ENCODE measurements at regions not wholly inside any gene's neighbourhood (a gene's known extent, or its start where the extent isn't known, plus 50 kb on each side); places are given as distances from the start of the nearest gene placed in this dataset.
"Not testable (repeated sequence)": the region's sequence is repeated elsewhere in the genome, so short reads cannot be mapped to it uniquely, and the experiment has no call there.

DNA sequence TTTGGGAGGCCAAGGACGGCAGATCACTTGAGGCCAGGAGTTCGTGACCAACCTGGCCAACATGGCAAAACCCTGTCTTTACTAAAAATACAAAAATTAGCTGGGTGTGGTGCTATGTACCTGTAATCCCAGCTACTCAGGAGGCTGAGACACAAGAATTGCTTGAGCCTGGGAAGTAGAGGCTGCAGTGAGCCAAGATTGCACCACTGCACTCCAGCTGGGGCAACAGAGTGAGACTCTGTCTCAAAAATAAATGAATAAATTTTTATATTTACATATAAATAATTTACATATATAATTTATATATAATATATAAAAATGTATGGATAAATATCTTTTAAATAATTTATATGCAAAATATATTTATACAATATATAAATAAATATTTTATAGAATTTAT lies 263.3 kb downstream of the TPBG start:
- H3K27ac ChIP-seq (ENCODE audit: low read depth, low read length); H3K36me3 Mint-ChIP-seq; DNase-seq; intact Hi-C loops (cut with micrococcal nuclease); ATAC-seq; CTCF ChIA-PET; H3K4me1 Mint-ChIP-seq; POLR2A ChIA-PET; H3K27ac Mint-ChIP-seq; H3K4me3 ChIP-seq (ENCODE audit: low read length); H3K27me3 ChIP-seq (ENCODE audit: control insufficient read depth in 2 of 2, insufficient read depth in 2 of 2, low read length in 2 of 2); H3K36me3 ChIP-seq (ENCODE audit: control insufficient read depth in 2 of 3, insufficient read depth in 3 of 3, low read length in 3 of 3); H3K9me3 ChIP-seq (ENCODE audit: control insufficient read depth in 2 of 3, low read length in 3 of 3); H3K4me1 ChIP-seq (ENCODE audit: control insufficient read depth in 2 of 2, insufficient read depth in 2 of 2, low read length in 2 of 2); H3K4me3 Mint-ChIP-seq: not testable (repeated sequence)
- peaks cover 0 to 11% (median 0%) of the 10 kb centered on the region in 5 donors for H3K27me3 Mint-ChIP-seq
- peaks cover 0 to 14% (median 4%) of the 10 kb centered on the region in 11 donors for H3K9me3 Mint-ChIP-seq

DNA sequence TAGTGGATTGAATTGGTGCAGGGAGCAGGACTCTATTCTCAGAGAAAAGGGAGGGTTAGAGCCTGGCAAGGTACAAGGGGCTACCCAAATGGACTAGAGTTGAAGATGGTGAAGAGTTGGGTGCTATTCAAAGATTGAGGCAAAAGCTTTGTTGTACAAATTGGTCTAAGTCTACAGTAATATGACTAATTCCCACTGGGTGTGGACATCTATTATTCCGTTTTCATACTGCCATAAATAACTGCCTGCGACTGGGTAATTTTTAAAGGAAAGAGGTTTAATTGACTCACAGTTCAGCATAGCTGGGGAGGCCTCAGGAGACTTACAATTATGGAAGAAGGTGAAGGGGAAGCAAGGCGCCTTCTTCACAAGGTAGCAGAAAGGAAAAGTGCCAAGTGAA lies 266.3 kb downstream of the TPBG start:
- H3K4me3 ChIP-seq (ENCODE audit: low read length): no peak overlapping the region
- no peak overlapping the region for H3K27ac ChIP-seq (ENCODE audit: low read depth, low read length)
- H3K9me3 ChIP-seq (ENCODE audit: control insufficient read depth in 2 of 3, low read length in 3 of 3): no peaks in the 10 kb centered on the region
- ChIA-PET CTCF (no interaction called here), POLR2A (no interaction called here)
- Mint-ChIP-seq H3K27ac (no peak overlapping the region), H3K4me1 (no peaks in the 10 kb centered on the region), H3K4me3 (no peak overlapping the region), H3K36me3 (no peaks in the 10 kb centered on the region), H3K9me3 (peaks cover 0 to 10% (median 3%) of the 10 kb centered on the region in 11 donors), H3K27me3 (peaks cover 0 to 15% (median 0%) of the 10 kb centered on the region in 5 donors)
- no peak for DNase-seq
- ATAC-seq: no peak
- no peaks in the 10 kb centered on the region for H3K27me3 ChIP-seq (ENCODE audit: control insufficient read depth in 2 of 2, insufficient read depth in 2 of 2, low read length in 2 of 2)
- no peaks in the 10 kb centered on the region for H3K36me3 ChIP-seq (ENCODE audit: control insufficient read depth in 2 of 3, insufficient read depth in 3 of 3, low read length in 3 of 3)
- intact Hi-C loops (cut with micrococcal nuclease): no loop called here
- H3K4me1 ChIP-seq (ENCODE audit: control insufficient read depth in 2 of 2, insufficient read depth in 2 of 2, low read length in 2 of 2): no peaks in the 10 kb centered on the region

DNA sequence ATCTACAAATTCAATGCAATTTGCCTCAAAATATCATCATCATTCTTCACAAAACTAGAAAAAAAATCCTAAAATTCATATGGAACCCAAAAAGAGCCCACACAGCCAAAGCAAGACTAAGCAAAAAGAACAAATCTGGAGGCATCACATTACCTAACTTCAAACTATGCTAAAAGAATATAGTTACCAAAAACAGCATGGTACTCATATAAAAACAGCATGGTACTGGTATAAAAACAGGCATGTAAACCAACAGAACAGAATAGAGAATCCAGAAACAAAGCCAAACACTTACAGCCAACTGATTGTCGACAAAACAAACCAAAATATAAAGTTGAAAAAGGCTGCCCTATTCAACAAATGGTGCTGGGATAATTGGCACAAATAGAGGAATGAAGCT lies 278.1 kb downstream of the TPBG start:
- H3K4me3 Mint-ChIP-seq: no peak overlapping the region
- no peaks in the 10 kb centered on the region for H3K4me1 Mint-ChIP-seq
- H3K36me3 Mint-ChIP-seq: no peaks in the 10 kb centered on the region
- H3K36me3 ChIP-seq (ENCODE audit: control insufficient read depth in 2 of 3, insufficient read depth in 3 of 3, low read length in 3 of 3): no peaks in the 10 kb centered on the region
- POLR2A ChIA-PET: no interaction called here
- CTCF ChIA-PET: no interaction called here
- H3K27me3 ChIP-seq (ENCODE audit: control insufficient read depth in 2 of 2, insufficient read depth in 2 of 2, low read length in 2 of 2): no peaks in the 10 kb centered on the region
- H3K4me1 ChIP-seq (ENCODE audit: control insufficient read depth in 2 of 2, insufficient read depth in 2 of 2, low read length in 2 of 2): no peaks in the 10 kb centered on the region
- no peak overlapping the region for H3K4me3 ChIP-seq (ENCODE audit: low read length)
- H3K27ac ChIP-seq (ENCODE audit: low read depth, low read length): no peak overlapping the region
- intact Hi-C loops (cut with micrococcal nuclease): no loop called here
- no peak overlapping the region for H3K27ac Mint-ChIP-seq
- peaks cover 0 to 17% (median 4%) of the 10 kb centered on the region in 11 donors for H3K9me3 Mint-ChIP-seq
- no peak for ATAC-seq
- H3K27me3 Mint-ChIP-seq: no peaks in the 10 kb centered on the region
- no peaks in the 10 kb centered on the region for H3K9me3 ChIP-seq (ENCODE audit: control insufficient read depth in 2 of 3, low read length in 3 of 3)
- DNase-seq: no peak

DNA sequence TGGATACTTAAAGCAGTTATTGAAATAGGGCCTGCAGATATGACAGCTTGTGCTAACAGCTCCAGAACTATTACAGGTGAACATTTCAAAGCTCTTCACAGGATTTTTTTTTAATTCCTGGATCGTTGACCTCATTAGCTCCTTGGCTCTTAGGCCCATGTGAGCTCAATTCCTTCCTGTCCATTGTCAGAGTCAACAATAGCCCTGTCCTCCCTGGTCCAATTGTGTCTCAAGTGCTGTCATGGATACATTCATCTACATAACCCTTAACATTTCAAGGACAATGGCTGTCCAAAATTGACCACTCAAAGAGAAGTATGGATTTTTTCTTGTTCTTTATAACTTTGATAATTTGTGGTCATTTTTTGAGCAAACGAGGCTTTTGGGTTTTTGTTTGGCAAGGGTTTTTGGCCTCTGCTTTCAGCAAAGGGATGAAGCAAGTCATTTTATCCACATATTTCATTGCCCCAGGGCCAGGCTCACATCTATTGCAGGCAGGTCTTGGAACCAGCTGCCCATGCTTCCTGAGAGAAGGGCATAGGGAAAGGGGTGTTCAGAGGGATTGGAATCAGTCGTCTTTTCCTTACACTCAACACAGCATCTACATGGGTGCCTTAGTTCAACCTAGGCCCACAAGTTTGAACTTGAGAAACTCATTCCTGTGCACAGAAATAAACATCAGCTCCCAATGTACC lies 282.1 kb downstream of the TPBG start:
- Histone ChIP-seq H3K27ac (ENCODE audit: low read depth, low read length) (no peak overlapping the region), H3K4me3 (ENCODE audit: low read length) (no peak overlapping the region), H3K4me1 (ENCODE audit: control insufficient read depth in 2 of 2, insufficient read depth in 2 of 2, low read length in 2 of 2) (no peaks in the 10 kb centered on the region), H3K9me3 (ENCODE audit: control insufficient read depth in 2 of 3, low read length in 3 of 3) (no peaks in the 10 kb centered on the region), H3K36me3 (ENCODE audit: control insufficient read depth in 2 of 3, insufficient read depth in 3 of 3, low read length in 3 of 3) (no peaks in the 10 kb centered on the region), H3K27me3 (ENCODE audit: control insufficient read depth in 2 of 2, insufficient read depth in 2 of 2, low read length in 2 of 2) (no peaks in the 10 kb centered on the region)
- H3K36me3 Mint-ChIP-seq: no peaks in the 10 kb centered on the region
- no peaks in the 10 kb centered on the region for H3K4me1 Mint-ChIP-seq
- H3K27ac Mint-ChIP-seq: peak overlapping the region in 1 of 9 donors; percentile 57
- no peak for DNase-seq
- peaks cover 0 to 15% (median 7%) of the 10 kb centered on the region in 11 donors for H3K9me3 Mint-ChIP-seq
- ATAC-seq: no peak
- CTCF ChIA-PET: no interaction called here
- intact Hi-C loops (cut with micrococcal nuclease): no loop called here
- POLR2A ChIA-PET: no interaction called here
- no peaks in the 10 kb centered on the region for H3K27me3 Mint-ChIP-seq
- no peak overlapping the region for H3K4me3 Mint-ChIP-seq

DNA sequence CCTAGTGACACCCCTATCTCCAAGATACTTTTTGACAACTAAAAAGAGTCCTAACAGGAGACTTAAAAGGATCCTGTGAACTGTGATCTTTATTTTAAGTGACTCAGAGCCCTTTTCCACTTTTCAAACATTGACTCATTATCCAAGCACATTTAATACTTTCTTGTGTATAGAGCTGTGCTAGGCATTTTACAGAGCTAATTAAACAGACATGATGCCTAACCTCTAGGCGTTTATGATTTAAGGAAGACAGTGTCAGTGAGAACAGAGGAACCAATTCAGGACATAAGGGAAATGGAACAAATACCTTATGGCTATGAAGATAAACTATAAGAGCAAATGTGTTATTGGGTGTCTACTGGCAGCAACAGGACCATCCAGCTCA lies 282.6 kb downstream of the TPBG start:
- ChIA-PET CTCF (no interaction called here), POLR2A (no interaction called here)
- no peak overlapping the region for H3K27ac Mint-ChIP-seq
- no peak overlapping the region for H3K4me3 Mint-ChIP-seq
- H3K36me3 Mint-ChIP-seq: no peaks in the 10 kb centered on the region
- no peaks in the 10 kb centered on the region for H3K4me1 Mint-ChIP-seq
- no peaks in the 10 kb centered on the region for H3K36me3 ChIP-seq (ENCODE audit: control insufficient read depth in 2 of 3, insufficient read depth in 3 of 3, low read length in 3 of 3)
- H3K9me3 ChIP-seq (ENCODE audit: control insufficient read depth in 2 of 3, low read length in 3 of 3): no peaks in the 10 kb centered on the region
- H3K27me3 ChIP-seq (ENCODE audit: control insufficient read depth in 2 of 2, insufficient read depth in 2 of 2, low read length in 2 of 2): no peaks in the 10 kb centered on the region
- no peaks in the 10 kb centered on the region for H3K27me3 Mint-ChIP-seq
- H3K27ac ChIP-seq (ENCODE audit: low read depth, low read length): no peak overlapping the region
- H3K4me1 ChIP-seq (ENCODE audit: control insufficient read depth in 2 of 2, insufficient read depth in 2 of 2, low read length in 2 of 2): no peaks in the 10 kb centered on the region
- peaks cover 0 to 15% (median 7%) of the 10 kb centered on the region in 11 donors for H3K9me3 Mint-ChIP-seq
- intact Hi-C loops (cut with micrococcal nuclease): no loop called here
- DNase-seq (no peak), ATAC-seq (no peak)
- no peak overlapping the region for H3K4me3 ChIP-seq (ENCODE audit: low read length)

DNA sequence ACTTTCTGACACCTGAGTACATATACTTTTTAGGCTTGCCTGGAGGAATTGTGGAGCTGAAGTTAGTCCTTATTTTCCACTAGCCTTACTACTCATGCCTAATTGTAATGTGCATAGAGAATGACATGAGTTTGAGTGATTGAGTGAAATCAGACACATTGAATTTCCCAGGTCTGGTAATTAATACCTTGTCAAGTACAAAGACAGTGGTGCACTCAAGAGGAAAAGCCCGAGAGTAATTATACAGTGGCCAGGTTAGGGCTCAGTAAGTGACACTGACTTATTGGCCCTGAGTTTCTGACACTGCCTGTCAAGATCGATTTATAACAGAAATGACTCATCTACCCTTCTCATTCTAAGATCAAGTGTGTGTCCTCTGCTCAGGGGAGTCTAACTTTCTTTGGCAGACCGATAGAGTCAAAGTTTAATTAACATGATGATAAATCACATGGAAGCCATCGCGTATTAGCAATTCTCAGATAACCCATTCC lies 288.3 kb downstream of the TPBG start:
- Mint-ChIP-seq H3K36me3 (no peaks in the 10 kb centered on the region), H3K4me3 (no peak overlapping the region), H3K27ac (no peak overlapping the region), H3K27me3 (no peaks in the 10 kb centered on the region), H3K4me1 (no peaks in the 10 kb centered on the region), H3K9me3 (peaks cover 0 to 11% (median 4%) of the 10 kb centered on the region in 11 donors)
- ChIA-PET CTCF (no interaction called here), POLR2A (no interaction called here)
- no peaks in the 10 kb centered on the region for H3K9me3 ChIP-seq (ENCODE audit: control insufficient read depth in 2 of 3, low read length in 3 of 3)
- ATAC-seq (no peak), DNase-seq (no peak)
- H3K27ac ChIP-seq (ENCODE audit: low read depth, low read length): no peak overlapping the region
- intact Hi-C loops (cut with micrococcal nuclease): no loop called here
- no peaks in the 10 kb centered on the region for H3K27me3 ChIP-seq (ENCODE audit: control insufficient read depth in 2 of 2, insufficient read depth in 2 of 2, low read length in 2 of 2)
- no peaks in the 10 kb centered on the region for H3K4me1 ChIP-seq (ENCODE audit: control insufficient read depth in 2 of 2, insufficient read depth in 2 of 2, low read length in 2 of 2)
- no peaks in the 10 kb centered on the region for H3K36me3 ChIP-seq (ENCODE audit: control insufficient read depth in 2 of 3, insufficient read depth in 3 of 3, low read length in 3 of 3)
- H3K4me3 ChIP-seq (ENCODE audit: low read length): no peak overlapping the region

DNA sequence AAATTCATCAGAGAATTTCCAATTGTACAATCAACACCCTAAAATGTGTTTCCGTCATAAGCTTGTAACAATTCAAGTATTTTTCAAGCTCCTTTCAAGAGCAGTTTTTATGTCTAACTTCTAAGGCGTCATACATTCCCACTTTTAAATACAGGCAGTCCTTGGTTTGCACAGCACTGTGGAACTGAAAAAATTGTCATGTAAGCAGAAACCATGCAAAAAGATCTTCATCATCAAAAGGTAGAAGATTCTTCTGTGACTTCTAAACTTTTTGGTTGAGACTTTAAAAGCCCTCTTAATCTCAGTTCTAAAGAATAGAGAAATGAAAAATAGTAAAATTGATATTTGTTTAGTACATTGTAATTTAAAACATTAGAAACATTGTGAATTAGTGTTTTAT lies 315.6 kb downstream of the TPBG start:
- H3K36me3 Mint-ChIP-seq: no peaks in the 10 kb centered on the region
- ChIA-PET CTCF (no interaction called here), POLR2A (no interaction called here)
- Histone ChIP-seq H3K4me1 (ENCODE audit: control insufficient read depth in 2 of 2, insufficient read depth in 2 of 2, low read length in 2 of 2) (no peaks in the 10 kb centered on the region), H3K9me3 (ENCODE audit: control insufficient read depth in 2 of 3, low read length in 3 of 3) (no peaks in the 10 kb centered on the region), H3K27ac (ENCODE audit: low read depth, low read length) (no peak overlapping the region), H3K4me3 (ENCODE audit: low read length) (no peak overlapping the region), H3K27me3 (ENCODE audit: control insufficient read depth in 2 of 2, insufficient read depth in 2 of 2, low read length in 2 of 2) (no peaks in the 10 kb centered on the region), H3K36me3 (ENCODE audit: control insufficient read depth in 2 of 3, insufficient read depth in 3 of 3, low read length in 3 of 3) (no peaks in the 10 kb centered on the region)
- no peak for DNase-seq
- no peak overlapping the region for H3K4me3 Mint-ChIP-seq
- no peak for ATAC-seq
- intact Hi-C loops (cut with micrococcal nuclease): no loop called here
- H3K27me3 Mint-ChIP-seq: no peaks in the 10 kb centered on the region
- H3K9me3 Mint-ChIP-seq: peaks cover under 1 to 39% (median 11%) of the 10 kb centered on the region in 11 donors
- H3K27ac Mint-ChIP-seq: no peak overlapping the region
- H3K4me1 Mint-ChIP-seq: no peaks in the 10 kb centered on the region
